ENCODE measurements at regions not wholly inside any gene's neighbourhood (a gene's known extent, or its start where the extent isn't known, plus 50 kb on each side); places are given as distances from the start of the nearest gene placed in this dataset.

- TF ChIP-seq POLR2A (IDR thresholded peaks at IDR 0.05) (no peak), CTCF (IDR thresholded peaks at IDR 0.05) (no peak)
These were observed 85.4 kb upstream of the ARRDC4 start for GRCh38 chr15:97875025-97875512.

All from breast epithelium (tissue), 3 donors.